Right lobe of liver (tissue), 6 donors: ENCODE measurements at regions not wholly inside any gene's neighbourhood (a gene's known extent, or its start where the extent isn't known, plus 50 kb on each side); places are given as distances from the start of the nearest gene placed in this dataset.

Source experiments
- ATAC-seq, 4 donors: fragments of 200-7000 bp; cut with Tn5 transposase; one replicate each; pipeline ENCODE4 v1.9.1; 2020; ENCODE audit warnings: mild to moderate bottlenecking in 4 of 4, moderate library complexity in 4 of 4
- DNase-seq, 3 donors: peaks; one replicate each; pipeline ENCODE4 v3.0.0-alpha.2; 2020
- H3K27ac ChIP-seq, 3 donors: fragments of 200-600 bp; one replicate each; pipeline ENCODE4 v1.8.0; 2022
- H3K27me3 ChIP-seq, 2 donors: fragments of 200-600 bp; one replicate each; pipeline ENCODE4 v1.8.0; 2022
- H3K36me3 ChIP-seq, 4 donors: fragments of 200-600 bp; sonication (generic) in 1 of 4; one replicate each; pipeline versions ENCODE4 v1.5.1 to v1.8.0; 2017 to 2022; ENCODE audit warnings: control low read depth in 1 of 4
- H3K4me1 ChIP-seq, 4 donors: fragments of 200-600 bp; sonication (generic) in 1 of 4; one replicate each; pipeline versions ENCODE4 v1.5.1 to v1.8.0; 2017 to 2022; ENCODE audit warnings: control low read depth in 1 of 4
- H3K4me3 ChIP-seq, 3 donors: fragments of 200-600 bp; one replicate each; pipeline ENCODE4 v1.8.0; 2022
- H3K9me3 ChIP-seq, 4 donors: fragments of 200-600 bp; sonication (generic) in 1 of 4; one replicate each; pipeline versions ENCODE4 v1.5.1 to v1.8.0; 2017 to 2022; ENCODE audit warnings: control low read depth in 1 of 4
- POLR2A ChIP-seq: fragments of 450-650 bp; IDR thresholded peaks from one replicate; pipeline ENCODE4 v1.6.1; 2017; ENCODE audit warnings: antibody characterized with exemption, mild to moderate bottlenecking
- WGBS: methylation state at CpG from one replicate; pipeline ENCODE4 v1.1.6; 2018; ENCODE audit warnings: low coverage, low lambda C conversion rate; ENCODE audit not compliant: insufficient coverage; ENCODE audit errors: missing lambda C conversion rate; 5-methylcytosine and 5-hydroxymethylcytosine counted together
- intact Hi-C, 2 donors: fragments of 100-400 bp; cut with DNase I; formaldehyde crosslinking; loops; one replicate each; pipeline versions ENCODE4 v1.11.2 to v1.14.1; 2022
- TF ChIP-seq, protein P1 (sequence below), 4 donors: fragments of 200-600 bp in 3 of 4; fragments of 450-650 bp in 1 of 4; IDR thresholded peaks; one replicate each; pipeline versions ENCODE4 v1.5.1 to v1.8.0; 2016 to 2022; ENCODE audit warnings: antibody characterized with exemption in 4 of 4, mild to moderate bottlenecking in 2 of 4
- donor health status: DM: no; HTN: yes; CAD: no.
- donor health status: DM: no; HTN: no; CAD: no.
- donor health status: DM: no; HTN: no; CAD: no.
- donor health status: DM: no; HTN: yes; CAD: no.
- donor health status: DM: no; HTN: yes; CAD: no.

DNA sequence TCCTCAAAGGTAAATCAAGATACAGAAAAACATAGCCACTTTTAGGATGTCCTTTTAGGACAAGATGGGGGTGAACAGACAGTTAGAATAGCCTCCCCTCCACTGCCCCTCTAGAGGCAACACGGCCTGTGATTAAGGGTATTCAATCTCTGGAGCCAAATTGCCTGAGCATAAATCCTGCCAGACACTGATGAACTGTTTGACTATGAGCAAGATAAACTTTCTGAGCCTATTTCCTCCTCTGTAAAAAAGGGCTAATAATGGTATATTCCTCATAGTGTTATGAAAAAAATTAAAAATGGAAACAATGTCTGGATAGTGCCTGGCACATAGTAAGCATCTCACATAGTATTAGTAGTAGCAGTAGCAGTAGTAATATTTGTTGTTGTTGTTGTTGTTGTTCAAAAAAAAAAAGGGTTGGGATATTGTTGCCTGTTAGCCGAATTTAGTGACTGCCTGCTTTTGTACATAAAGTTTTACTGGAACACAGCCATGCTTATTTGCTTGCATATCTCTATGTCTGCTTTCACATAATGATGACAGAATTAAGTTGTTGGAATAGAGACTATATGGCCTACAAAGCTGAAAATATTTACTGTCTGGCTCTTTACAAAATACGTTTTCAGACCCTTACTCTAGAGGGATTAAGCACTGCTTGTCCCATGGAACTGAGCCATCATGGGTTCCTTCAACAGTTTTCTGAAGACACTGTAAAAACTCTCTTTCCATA is 536.3 kb downstream of the TLE4 start:
- 21% methylated on average over 3 of the region's 3 CpGs for WGBS
- Histone ChIP-seq H3K9me3 (no peaks in the 10 kb centered on the region), H3K36me3 (no peaks in the 10 kb centered on the region), H3K4me1 (no peaks in the 10 kb centered on the region), H3K4me3 (no peak overlapping the region), H3K27ac (no peak overlapping the region), H3K27me3 (no peaks in the 10 kb centered on the region)
- DNase-seq (no peak), ATAC-seq (no peak)
- intact Hi-C loops: no loop called here
- TF ChIP-seq, protein P1, sequence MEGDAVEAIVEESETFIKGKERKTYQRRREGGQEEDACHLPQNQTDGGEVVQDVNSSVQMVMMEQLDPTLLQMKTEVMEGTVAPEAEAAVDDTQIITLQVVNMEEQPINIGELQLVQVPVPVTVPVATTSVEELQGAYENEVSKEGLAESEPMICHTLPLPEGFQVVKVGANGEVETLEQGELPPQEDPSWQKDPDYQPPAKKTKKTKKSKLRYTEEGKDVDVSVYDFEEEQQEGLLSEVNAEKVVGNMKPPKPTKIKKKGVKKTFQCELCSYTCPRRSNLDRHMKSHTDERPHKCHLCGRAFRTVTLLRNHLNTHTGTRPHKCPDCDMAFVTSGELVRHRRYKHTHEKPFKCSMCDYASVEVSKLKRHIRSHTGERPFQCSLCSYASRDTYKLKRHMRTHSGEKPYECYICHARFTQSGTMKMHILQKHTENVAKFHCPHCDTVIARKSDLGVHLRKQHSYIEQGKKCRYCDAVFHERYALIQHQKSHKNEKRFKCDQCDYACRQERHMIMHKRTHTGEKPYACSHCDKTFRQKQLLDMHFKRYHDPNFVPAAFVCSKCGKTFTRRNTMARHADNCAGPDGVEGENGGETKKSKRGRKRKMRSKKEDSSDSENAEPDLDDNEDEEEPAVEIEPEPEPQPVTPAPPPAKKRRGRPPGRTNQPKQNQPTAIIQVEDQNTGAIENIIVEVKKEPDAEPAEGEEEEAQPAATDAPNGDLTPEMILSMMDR (IDR thresholded peaks at IDR 0.05): no peak
- TF ChIP-seq POLR2A: no peak

DNA sequence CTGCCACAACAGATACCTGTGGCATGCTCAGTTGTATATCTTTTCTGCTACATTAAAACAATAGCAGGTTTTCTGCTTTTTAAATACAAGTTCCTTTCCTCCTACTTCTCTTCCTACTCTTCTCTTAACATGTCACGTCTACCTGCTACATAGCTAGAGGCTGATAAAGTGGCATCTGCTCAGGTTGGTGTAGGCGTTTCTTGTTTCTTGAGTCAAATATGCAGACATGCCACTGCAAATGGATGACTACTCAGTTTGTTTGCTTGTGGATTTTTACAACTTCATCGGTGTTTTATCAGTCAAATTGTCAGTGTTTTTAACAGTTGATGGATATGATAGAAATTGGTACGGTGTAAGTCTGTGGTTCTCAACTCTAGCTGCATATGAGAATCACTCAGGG is 525.7 kb downstream of the TLE4 start:
- intact Hi-C loops: no loop called here
- TF ChIP-seq, protein P1 (IDR thresholded peaks at IDR 0.05): no peak
- TF ChIP-seq POLR2A: no peak
- ATAC-seq (no peak), DNase-seq (no peak)
- no peak overlapping the region for H3K27ac ChIP-seq
- no peak overlapping the region for H3K4me3 ChIP-seq
- no peaks in the 10 kb centered on the region for H3K4me1 ChIP-seq
- WGBS: 71% methylated on average over 4 of the region's 4 CpGs
- no peaks in the 10 kb centered on the region for H3K9me3 ChIP-seq
- no peaks in the 10 kb centered on the region for H3K36me3 ChIP-seq
- H3K27me3 ChIP-seq: no peaks in the 10 kb centered on the region

DNA sequence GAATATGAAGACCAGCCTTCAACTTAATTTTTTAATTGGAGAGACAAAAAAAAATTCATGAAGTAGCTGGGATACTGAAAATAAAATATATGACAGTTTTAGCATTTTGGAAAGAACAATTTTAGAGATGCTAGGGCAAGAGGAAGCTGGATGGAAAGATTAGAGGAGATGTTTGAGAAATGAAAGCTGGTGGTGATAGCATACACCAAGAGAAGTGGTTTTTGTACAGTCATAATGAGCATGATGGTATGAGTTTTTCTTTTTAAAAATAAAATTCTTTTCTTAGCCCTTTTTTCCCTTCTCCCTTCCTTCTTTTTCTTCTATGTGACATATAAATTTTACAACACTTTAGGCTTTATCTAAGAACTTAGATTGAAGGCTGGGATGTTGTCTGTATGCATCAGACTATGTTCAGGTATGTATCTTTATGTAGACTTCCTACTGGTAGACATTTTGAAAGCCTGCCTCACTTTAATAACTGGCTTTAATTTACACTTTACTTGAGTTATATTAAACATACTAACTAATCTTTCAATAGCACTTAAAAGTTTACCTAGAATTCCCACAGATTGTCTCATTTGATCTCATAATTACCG is 522.5 kb downstream of the TLE4 start:
- Histone ChIP-seq H3K4me3 (no peak overlapping the region), H3K9me3 (no peaks in the 10 kb centered on the region), H3K36me3 (no peaks in the 10 kb centered on the region), H3K27ac (no peak overlapping the region), H3K4me1 (no peaks in the 10 kb centered on the region), H3K27me3 (no peaks in the 10 kb centered on the region)
- intact Hi-C loops: no loop called here
- DNase-seq: no peak
- no peak for ATAC-seq
- TF ChIP-seq POLR2A: no peak
- TF ChIP-seq, protein P1 (IDR thresholded peaks at IDR 0.05): no peak
- 68% methylated on average over 1 of the region's 1 CpG for WGBS

DNA sequence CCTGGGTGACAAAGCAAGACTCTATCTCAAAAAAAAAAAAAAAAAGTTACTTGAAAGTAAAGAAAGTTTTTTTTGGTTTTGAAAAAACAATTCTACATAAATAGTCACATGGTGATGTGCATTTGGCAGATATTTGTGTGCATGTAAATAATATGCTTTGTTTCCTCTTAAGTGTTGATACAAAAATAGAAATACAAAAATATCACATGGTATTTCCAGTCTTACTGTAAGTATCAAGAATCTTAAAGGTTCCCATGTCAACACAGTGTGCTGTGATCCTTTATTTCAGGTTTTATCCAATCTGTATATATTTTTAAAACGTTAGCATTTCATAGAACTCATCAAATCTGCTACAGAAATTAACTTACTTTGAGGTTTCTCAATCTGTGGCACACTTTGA is 521.9 kb downstream of the TLE4 start:
- Histone ChIP-seq H3K4me3 (no peak overlapping the region), H3K27me3 (no peaks in the 10 kb centered on the region), H3K4me1 (no peaks in the 10 kb centered on the region), H3K36me3 (no peaks in the 10 kb centered on the region), H3K9me3 (no peaks in the 10 kb centered on the region), H3K27ac (no peak overlapping the region)
- WGBS: 15% methylated on average over 1 of the region's 1 CpG
- TF ChIP-seq POLR2A: no peak
- TF ChIP-seq, protein P1 (IDR thresholded peaks at IDR 0.05): no peak
- ATAC-seq (no peak), DNase-seq (no peak)
- intact Hi-C loops: no loop called here
